NCI-H345 treated with DMSO at 0.1 percent for 48 hours (cell line): ENCODE measurements at regions not wholly inside any gene's neighbourhood (a gene's known extent, or its start where the extent isn't known, plus 50 kb on each side); places are given as distances from the start of the nearest gene placed in this dataset.

ENCODE experiments used
- DNase-seq: peaks from one replicate; lab custom pipeline; 2025; ENCODE audit not compliant: unreplicated experiment; lab: John Stamatoyannopoulos, UW

GRCh38 chr1:98001764-98002163, 80.9 kb upstream of the DPYD start:
- no peak for DNase-seq

GRCh38 chr1:97999320-97999719, 78.5 kb upstream of the DPYD start:
- DNase-seq, result no peak

GRCh38 chr1:97996880-97997279, 76.0 kb upstream of the DPYD start:
- no peak for DNase-seq

- no peak for DNase-seq
Observed at GRCh38 chr1:97989094-97989680, 68.4 kb upstream of the DPYD start.

GRCh38 chr1:97986041-97987005, 65.5 kb upstream of the DPYD start:
- DNase-seq, result no peak

GRCh38 chr1:97983126-97983525, 62.3 kb upstream of the DPYD start:
- no peak for DNase-seq

- no peak for DNase-seq
Observed at GRCh38 chr1:97980530-97980929, 59.7 kb upstream of the DPYD start.

- no peak for DNase-seq
Observed at GRCh38 chr1:97976801-97977200, 56.0 kb upstream of the DPYD start.
